Breast epithelium (tissue), 3 donors: ENCODE measurements at regions not wholly inside any gene's neighbourhood (a gene's known extent, or its start where the extent isn't known, plus 50 kb on each side); places are given as distances from the start of the nearest gene placed in this dataset.

Experiments
- CTCF ChIP-seq, 3 donors: fragments of 450-650 bp; IDR thresholded peaks; one replicate each; pipeline ENCODE4 v1.5.1; 2016 to 2017; ENCODE audit warnings: antibody characterized with exemption in 3 of 3, mild to moderate bottlenecking in 3 of 3, moderate library complexity in 3 of 3
- POLR2A ChIP-seq: fragments of 450-650 bp; IDR thresholded peaks from one replicate; pipeline ENCODE4 v1.6.1; 2016; ENCODE audit warnings: antibody characterized with exemption, mild to moderate bottlenecking, moderate library complexity
- POLR2AphosphoS5 ChIP-seq, 3 donors: sonication (generic); formaldehyde crosslinking; IDR thresholded peaks; one replicate each; pipeline ENCODE4 v1.6.1; 2017; ENCODE audit warnings: antibody characterized with exemption in 3 of 3

GRCh38 chr3:87761795-87762194, 297.0 kb downstream of the CGGBP1 start:
- no peak for TF ChIP-seq POLR2A
- no peak for TF ChIP-seq CTCF (IDR thresholded peaks at IDR 0.05)
- no peak for TF ChIP-seq POLR2AphosphoS5 (IDR thresholded peaks at IDR 0.05)
